H1 (cell line): ENCODE measurements at regions not wholly inside any gene's neighbourhood (a gene's known extent, or its start where the extent isn't known, plus 50 kb on each side); places are given as distances from the start of the nearest gene placed in this dataset.

Source experiments
- CTCF ChIA-PET: fragments of 300-600 bp; sonication (Branson Sonifier 250); formaldehyde crosslinking; loops from one replicate; lab custom pipeline; 2021; ENCODE audit not compliant: partially characterized antibody; lab: Charles Lee
- POLR2A ChIA-PET: fragments of 300-600 bp; sonication (Branson Sonifier 250); formaldehyde crosslinking; loops from one replicate; lab custom pipeline; 2021; ENCODE audit warnings: inconsistent platforms; ENCODE audit not compliant: partially characterized antibody; lab: Charles Lee
- DNase-seq, 2 experiments: peaks; one replicate each; pipeline versions ENCODE4 v3.0.0 to v3.0.0-alpha.2; 2010 to 2022; ENCODE audit warnings: low spot score in 2 of 2, low read depth in 1 of 2, mixed read lengths in 1 of 2
- FAIRE-seq: peaks from 2 replicates; lab custom pipeline; 2011; peaks lifted over from hg19 to GRCh38; lab: Jason Lieb, UNC
- H2AFZ ChIP-seq: 2 replicates; pipeline ENCODE4 v1.8.1; 2012; ENCODE audit warnings: low read length, inconsistent platforms
- H2AK5ac ChIP-seq: 2 replicates; pipeline ENCODE4 v1.6.1; 2013; ENCODE audit warnings: low read depth, low read length
- H2BK120ac ChIP-seq: replicated peaks from 2 replicates; pipeline ENCODE3; 2013; ENCODE audit warnings: low read depth, low read length, inconsistent platforms
- H2BK12ac ChIP-seq: 2 replicates; pipeline ENCODE4 v1.6.1; 2013; ENCODE audit warnings: low read depth, low read length
- H2BK15ac ChIP-seq: 2 replicates; pipeline ENCODE4 v1.6.1; 2013; ENCODE audit warnings: low read length
- H2BK20ac ChIP-seq: 2 replicates; pipeline ENCODE4 v1.6.1; 2013; ENCODE audit warnings: low read length
- H2BK5ac ChIP-seq: 2 replicates; pipeline ENCODE4 v1.6.1; 2013; ENCODE audit warnings: low read depth, low read length
- H3K14ac ChIP-seq: 2 replicates; pipeline ENCODE4 v1.6.1; 2013; ENCODE audit warnings: inconsistent platforms; ENCODE audit not compliant: insufficient read length
- H3K18ac ChIP-seq: 2 replicates; pipeline ENCODE4 v1.6.1; 2013; ENCODE audit warnings: low read length; ENCODE audit errors: extremely low read depth
- H3K23ac ChIP-seq: 2 replicates; pipeline ENCODE4 v1.6.1; 2013; ENCODE audit warnings: inconsistent platforms; ENCODE audit not compliant: insufficient read length
- H3K23me2 ChIP-seq: 2 replicates; pipeline ENCODE4 v1.6.1; 2013; ENCODE audit warnings: low read depth, low read length
- H3K27ac ChIP-seq: 2 replicates; pipeline ENCODE4 v1.6.1; 2011; ENCODE audit warnings: low read depth, low read length, inconsistent platforms
- H3K27me3 ChIP-seq, 4 experiments: replicated peaks in 1 of 4; 1 replicate in 1 of 4; 2 replicates in 3 of 4; pipeline versions ENCODE4 v1.6.1 to v1.8.1; 2011 to 2013; ENCODE audit warnings: low read length in 3 of 4, mild to moderate bottlenecking in 3 of 4, inconsistent platforms in 2 of 4, mixed read lengths in 2 of 4, moderate library complexity in 1 of 4; ENCODE audit not compliant: control insufficient read depth in 3 of 4, insufficient read depth in 3 of 4; ENCODE audit errors: extremely low read depth in 1 of 4
- H3K36me3 ChIP-seq, 4 experiments: 2 replicates each; pipeline versions ENCODE4 v1.6.1 to v1.8.1; 2011 to 2013; ENCODE audit warnings: mild to moderate bottlenecking in 4 of 4, low read length in 3 of 4, moderate library complexity in 2 of 4, control low read depth in 1 of 4, inconsistent platforms in 1 of 4; ENCODE audit not compliant: insufficient read depth in 4 of 4, control insufficient read depth in 2 of 4
- H3K4ac ChIP-seq: replicated peaks from 2 replicates; pipeline ENCODE3; 2013; ENCODE audit warnings: low read length, low read depth, mixed read lengths, inconsistent platforms; ENCODE audit not compliant: insufficient read length
- H3K4me1 ChIP-seq, 4 experiments: replicated peaks in 1 of 4; 1 replicate in 1 of 4; 2 replicates in 3 of 4; pipeline versions ENCODE4 v1.6.1 to v1.8.1; 2011 to 2013; ENCODE audit warnings: low read length in 3 of 4, inconsistent platforms in 2 of 4, mixed read lengths in 1 of 4; ENCODE audit not compliant: insufficient read depth in 4 of 4, control insufficient read depth in 3 of 4
- H3K4me2 ChIP-seq, 2 experiments: 2 replicates each; pipeline versions ENCODE4 v1.6.1 to v1.8.1; 2011 to 2013; ENCODE audit warnings: low read depth in 2 of 2, low read length in 2 of 2, control low read depth in 1 of 2, inconsistent platforms in 1 of 2, mild to moderate bottlenecking in 1 of 2; ENCODE audit not compliant: insufficient read depth in 1 of 2
- H3K4me3 ChIP-seq, 4 experiments: fragments of 200-600, 300-600 bp in 1 of 4; sonication (generic), shearing (Covaris generic), sonication (Bioruptor Twin) in 1 of 4; 2 replicates each; pipeline versions ENCODE4 v1.5.1 to v1.8.1; 2011 to 2016; ENCODE audit warnings: low read length in 4 of 4, low read depth in 3 of 4, control low read depth in 2 of 4, inconsistent platforms in 2 of 4, mild to moderate bottlenecking in 2 of 4, mixed read lengths in 1 of 4, moderate library complexity in 1 of 4; ENCODE audit not compliant: insufficient read depth in 2 of 4; ENCODE audit errors: extremely low read depth in 1 of 4
- H3K56ac ChIP-seq: replicated peaks from 2 replicates; pipeline ENCODE3; 2013; ENCODE audit warnings: low read depth, mild to moderate bottlenecking, mixed read lengths, low read length, inconsistent platforms; ENCODE audit not compliant: insufficient read length
- H3K79me1 ChIP-seq: 2 replicates; pipeline ENCODE4 v1.6.1; 2013; ENCODE audit warnings: low read depth, low read length, control low read depth
- H3K79me2 ChIP-seq, 2 experiments: 2 replicates each; pipeline versions ENCODE4 v1.6.1 to v1.8.1; 2012 to 2013; ENCODE audit warnings: low read length in 2 of 2, mild to moderate bottlenecking in 2 of 2, inconsistent platforms in 1 of 2; ENCODE audit not compliant: insufficient read depth in 2 of 2, control insufficient read depth in 1 of 2
- H3K9ac ChIP-seq, 4 experiments: replicated peaks in 1 of 4; 1 replicate in 1 of 4; 2 replicates in 3 of 4; pipeline versions ENCODE4 v1.6.1 to v1.8.1; 2011 to 2013; ENCODE audit warnings: low read depth in 3 of 4, low read length in 3 of 4, control low read depth in 2 of 4, mild to moderate bottlenecking in 2 of 4, moderate library complexity in 2 of 4, inconsistent platforms in 1 of 4; ENCODE audit errors: extremely low read depth in 1 of 4
- H3K9me3 ChIP-seq, 2 experiments: 2 replicates each; pipeline versions ENCODE4 v1.6.1 to v1.8.1; 2012 to 2013; ENCODE audit warnings: mild to moderate bottlenecking in 2 of 2, moderate library complexity in 2 of 2, control low read depth in 1 of 2, inconsistent platforms in 1 of 2, low read depth in 1 of 2, low read length in 1 of 2, mixed read lengths in 1 of 2; ENCODE audit not compliant: insufficient read depth in 2 of 2
- H4K20me1 ChIP-seq, 2 experiments: replicated peaks in 1 of 2; 2 replicates each; pipeline versions ENCODE3 to v1.8.1; 2011 to 2013; ENCODE audit warnings: inconsistent platforms in 2 of 2, low read length in 2 of 2, mild to moderate bottlenecking in 1 of 2; ENCODE audit not compliant: insufficient read depth in 2 of 2, control insufficient read depth in 1 of 2
- H4K5ac ChIP-seq: 2 replicates; pipeline ENCODE4 v1.6.1; 2013; ENCODE audit warnings: low read length, low read depth, mixed read lengths, inconsistent platforms; ENCODE audit not compliant: insufficient read length
- H4K8ac ChIP-seq: 2 replicates; pipeline ENCODE4 v1.8.0; 2013; ENCODE audit warnings: mild to moderate bottlenecking, moderate library complexity, low read length, inconsistent platforms; ENCODE audit not compliant: insufficient read depth; ENCODE audit errors: extremely low read depth
- H4K91ac ChIP-seq: replicated peaks from 2 replicates; pipeline ENCODE3; 2013; ENCODE audit warnings: low read length, mixed read lengths, inconsistent platforms; ENCODE audit not compliant: insufficient read length
- ATF3 ChIP-seq: IDR thresholded peaks from 2 replicates; pipeline ENCODE4 v1.6.1; 2011; ENCODE audit warnings: low read depth, mild to moderate bottlenecking, low read length; ENCODE audit not compliant: insufficient read depth
- BCL11A ChIP-seq, 2 experiments: IDR thresholded peaks; one replicate each; pipeline ENCODE4 v1.6.1; 2011; ENCODE audit warnings: low read depth in 2 of 2, low read length in 2 of 2, mild to moderate bottlenecking in 2 of 2
- FOSL1 ChIP-seq: IDR thresholded peaks from 2 replicates; pipeline ENCODE4 v1.6.1; 2011; ENCODE audit warnings: mild to moderate bottlenecking, low read depth, low read length, moderate library complexity; ENCODE audit not compliant: insufficient read depth
- POLR2AphosphoS5 ChIP-seq: IDR thresholded peaks from 2 replicates; pipeline ENCODE4 v1.6.1; 2011; ENCODE audit warnings: low read depth, low read length
- SIN3A ChIP-seq, 2 experiments: IDR thresholded peaks in 1 of 2; conservative IDR thresholded peaks in 1 of 2; 2 replicates each; pipeline ENCODE4 v1.6.1; 2011 to 2012; ENCODE audit warnings: low read length in 2 of 2, improper control_type of control experiment in 1 of 2, low read depth in 1 of 2, mild to moderate bottlenecking in 1 of 2
- TAF1 ChIP-seq: IDR thresholded peaks from 2 replicates; pipeline ENCODE4 v1.6.1; 2011; ENCODE audit warnings: mild to moderate bottlenecking, low read depth, low read length
- WGBS, 2 experiments: shearing (Covaris generic) in 1 of 2; methylation state at CpG; one replicate each; pipeline versions ENCODE4 v1.1.6 to v1.1.7; 2013 to 2015; ENCODE audit warnings: low lambda C conversion rate in 2 of 2, mixed read lengths in 2 of 2, inconsistent platforms in 1 of 2, low coverage in 1 of 2, missing lambda C conversion rate in 1 of 2; ENCODE audit not compliant: insufficient replicate concordance in 2 of 2, insufficient coverage in 1 of 2, insufficient read length in 1 of 2; ENCODE audit errors: extremely low coverage in 1 of 2, missing lambda C conversion rate in 1 of 2; 5-methylcytosine and 5-hydroxymethylcytosine counted together

- H3K4me1 ChIP-seq = no peaks in the 10 kb centered on the region
- DNase-seq = no peak
- H3K23me2 ChIP-seq = no peaks in the 10 kb centered on the region
- H2BK120ac ChIP-seq = no peak overlapping the region
- 89% methylated on average over 1 of the region's 1 CpG; no CpG with 5 or more reads in 1 of the 2 experiments for WGBS, 2 experiments
- H3K9ac ChIP-seq = no peak overlapping the region
- 0 out of 2 replicates have a peak overlapping the region, but pooled peaks have one; percentile 24 for H2AFZ ChIP-seq
- H3K4me2 ChIP-seq = no peak overlapping the region
- no peak overlapping the region for H2BK12ac ChIP-seq
- H2BK15ac ChIP-seq = no peak overlapping the region
- H4K5ac ChIP-seq = no peak overlapping the region
- H3K27ac ChIP-seq = no peak overlapping the region
- no peak overlapping the region for H3K23ac ChIP-seq
- TF ChIP-seq SIN3A (conservative IDR thresholded peaks at IDR 0.05 in 1 of 2, IDR thresholded peaks at IDR 0.05 in 1 of 2; ENCODE audit: low read depth in 1 of 2, low read length in 2 of 2) (no peak), ATF3 (no peak), FOSL1 (no peak), TAF1 (no peak), POLR2AphosphoS5 (no peak), BCL11A (IDR thresholded peaks at IDR 0.05; ENCODE audit: low read depth in 2 of 2, low read length in 2 of 2) (no peak)
- H3K36me3 ChIP-seq = no peaks in the 10 kb centered on the region
- no peak overlapping the region for H3K4ac ChIP-seq
- H3K18ac ChIP-seq = no peak overlapping the region
- H3K79me2 ChIP-seq = no peaks in the 10 kb centered on the region
- H2BK20ac ChIP-seq = no peak overlapping the region
- H2BK5ac ChIP-seq = no peak overlapping the region
- no peak overlapping the region for H4K8ac ChIP-seq
- ChIA-PET CTCF (interaction anchor here (0.8 to 1.6 kb wide), 2 partner anchors 10 to 17 kb away, joined by 3 to 9 read pairs; no protein-coding TSS in a partner anchor), POLR2A (no interaction called here)
- H3K79me1 ChIP-seq = no peaks in the 10 kb centered on the region
- FAIRE-seq = no peak
- no peak overlapping the region for H2AK5ac ChIP-seq
- no peak overlapping the region for H3K4me3 ChIP-seq
- no peak overlapping the region for H3K56ac ChIP-seq
- H3K14ac ChIP-seq = no peak overlapping the region
- no peaks in the 10 kb centered on the region for H4K20me1 ChIP-seq
- no peaks in the 10 kb centered on the region for H3K27me3 ChIP-seq
- H3K9me3 ChIP-seq = no peaks in the 10 kb centered on the region
- H4K91ac ChIP-seq = no peak overlapping the region
Measured at GRCh38 chr9:75491533-75491932, 398.9 kb upstream of the PCSK5 start.
